PC-3 (cell line): ENCODE measurements at regions not wholly inside any gene's neighbourhood (a gene's known extent, or its start where the extent isn't known, plus 50 kb on each side); places are given as distances from the start of the nearest gene placed in this dataset.
"Not testable (repeated sequence)": the region's sequence is repeated elsewhere in the genome, so short reads cannot be mapped to it uniquely, and the experiment has no call there.

Source experiments
- CTCF ChIP-seq: fragments of 300-600 bp; sonication (generic); conservative IDR thresholded peaks from 2 replicates; pipeline ENCODE4 v1.5.1; 2017; ENCODE audit warnings: antibody characterized with exemption, low read depth, mild to moderate bottlenecking, low read length
- EZH2 ChIP-seq: fragments of 300-600 bp; sonication (generic); IDR thresholded peaks from one replicate; pipeline ENCODE4 v1.6.1; 2017; ENCODE audit warnings: antibody characterized with exemption, mild to moderate bottlenecking, low read length; ENCODE audit not compliant: unreplicated experiment
- EZH2phosphoT487 ChIP-seq: fragments of 300-600 bp; sonication (generic); IDR thresholded peaks from 2 replicates; pipeline ENCODE4 v1.6.1; 2018; ENCODE audit warnings: mild to moderate bottlenecking, antibody characterized with exemption, low read length, borderline replicate concordance

- not testable (repeated sequence) for TF ChIP-seq EZH2, CTCF, EZH2phosphoT487
These were observed 291.2 kb upstream of the FRG2C start for GRCh38 chr3:75372964-75373363.
